HCT116 (cell line): ENCODE measurements at regions not wholly inside any gene's neighbourhood (a gene's known extent, or its start where the extent isn't known, plus 50 kb on each side); places are given as distances from the start of the nearest gene placed in this dataset.

Experiments used
- ATAC-seq: fragments of 200-7000 bp; cut with Tn5 transposase; 2 replicates; pipeline ENCODE4 v1.9.1; 2020; ENCODE audit warnings: mild to moderate bottlenecking, moderate library complexity
- BruUV-seq: library from RNA; stranded (reverse); fragments of 400-500 nt; replicated peaks from 2 replicates; lab custom pipeline; 2021; lab: Mats Ljungman, UMichigan
- CTCF ChIA-PET: fragments of 300-600 bp; sonication (Branson Sonifier 250); formaldehyde crosslinking; loops from one replicate; lab custom pipeline; 2021; ENCODE audit warnings: antibody characterized with exemption; lab: Charles Lee
- POLR2A ChIA-PET: fragments of 300-600, 350-600 bp; sonication (Branson Sonifier 250); formaldehyde crosslinking; loops from one replicate; lab custom pipeline; 2021; ENCODE audit warnings: antibody characterized with exemption; lab: Charles Lee
- RAD21 ChIA-PET, 2 experiments: fragments of 300-600 bp; sonication (Branson Sonifier 250); formaldehyde crosslinking; loops; one replicate each; lab custom pipeline; 2023; ENCODE audit warnings: low total read pairs in 2 of 2; ENCODE audit not compliant: uncharacterized antibody in 2 of 2, unreplicated experiment in 2 of 2, low non-redundant PET in 1 of 2; lab: Charles Lee
- DNase-seq: peaks from one replicate; pipeline ENCODE4 v3.0.0-alpha.2; 2010; ENCODE audit warnings: low read depth, low spot score
- H2AFZ ChIP-seq: fragments of 200-600 bp; shearing (Covaris generic), sonication (generic); 2 replicates; pipeline ENCODE4 v1.6.1; 2017; ENCODE audit warnings: low read depth, mixed run types, mixed read lengths, antibody characterized with exemption, low read length; ENCODE audit not compliant: poor library complexity, severe bottlenecking
- H3K27ac ChIP-seq: 2 replicates; pipeline ENCODE4 v1.5.1; 2012; ENCODE audit warnings: low read depth, low read length
- H3K27me3 ChIP-seq: fragments of 200-600 bp; sonication (generic); 2 replicates; pipeline ENCODE4 v1.6.1; 2016; ENCODE audit warnings: mixed run types, low read length, mixed read lengths; ENCODE audit not compliant: insufficient read depth
- H3K36me3 ChIP-seq, 2 experiments: fragments of 200-500 bp in 1 of 2; fragments of 200-600 bp in 1 of 2; sonication (Bioruptor generic) in 1 of 2; sonication (generic) in 1 of 2; 2 replicates each; pipeline versions ENCODE4 v1.5.1 to v1.6.1; 2014 to 2016; ENCODE audit warnings: low read length in 2 of 2, inconsistent platforms in 1 of 2, mixed read lengths in 1 of 2, mixed run types in 1 of 2; ENCODE audit not compliant: insufficient read depth in 2 of 2, control insufficient read depth in 1 of 2
- H3K4me1 ChIP-seq, 2 experiments: fragments of 200-600 bp in 1 of 2; sonication (generic) in 1 of 2; 2 replicates each; pipeline versions ENCODE4 v1.5.1 to v1.6.1; 2012 to 2017; ENCODE audit warnings: low read length in 2 of 2, inconsistent platforms in 1 of 2, mild to moderate bottlenecking in 1 of 2, mixed read lengths in 1 of 2, mixed run types in 1 of 2, moderate library complexity in 1 of 2; ENCODE audit not compliant: insufficient read depth in 2 of 2, control insufficient read depth in 1 of 2
- H3K4me2 ChIP-seq: fragments of 200-600 bp; sonication (generic); 2 replicates; pipeline ENCODE4 v1.6.1; 2017; ENCODE audit warnings: mixed run types, low read length, mixed read lengths
- H3K4me3 ChIP-seq, 2 experiments: fragments of 200-600 bp in 1 of 2; sonication (generic) in 1 of 2; replicated peaks in 1 of 2; 2 replicates each; pipeline ENCODE4 v1.5.1; 2011 to 2016; ENCODE audit warnings: low read length in 2 of 2, control low read depth in 1 of 2, low read depth in 1 of 2, mild to moderate bottlenecking in 1 of 2, mixed read lengths in 1 of 2, mixed run types in 1 of 2
- H3K79me2 ChIP-seq: fragments of 200-600 bp; sonication (generic); 2 replicates; pipeline ENCODE4 v1.6.1; 2017; ENCODE audit warnings: mild to moderate bottlenecking, mixed run types, low read length, moderate library complexity, mixed read lengths; ENCODE audit not compliant: insufficient read depth
- H3K9ac ChIP-seq: fragments of 200-600 bp; sonication (generic); 2 replicates; pipeline ENCODE4 v1.6.1; 2016; ENCODE audit warnings: low read length, mixed read lengths
- H3K9me2 ChIP-seq: fragments of 200-600 bp; sonication (generic), shearing (Covaris generic); 2 replicates; pipeline ENCODE4 v1.6.1; 2017; ENCODE audit warnings: mixed run types, mild to moderate bottlenecking, moderate library complexity; ENCODE audit not compliant: insufficient read depth
- H3K9me3 ChIP-seq, 2 experiments: fragments of 200-500 bp in 1 of 2; fragments of 200-600 bp in 1 of 2; sonication (Bioruptor generic) in 1 of 2; sonication (generic) in 1 of 2; 2 replicates each; pipeline ENCODE4 v1.6.1; 2014 to 2017; ENCODE audit warnings: low read length in 2 of 2, mixed read lengths in 2 of 2, inconsistent platforms in 1 of 2, low read depth in 1 of 2, mild to moderate bottlenecking in 1 of 2, mixed run types in 1 of 2, moderate library complexity in 1 of 2; ENCODE audit not compliant: control insufficient read depth in 1 of 2, insufficient read depth in 1 of 2
- H4K20me1 ChIP-seq: fragments of 200-600 bp; sonication (generic), shearing (Covaris generic); 2 replicates; pipeline ENCODE4 v1.6.1; 2017; ENCODE audit warnings: mixed run types, mild to moderate bottlenecking, moderate library complexity; ENCODE audit not compliant: insufficient read depth
- CEBPB ChIP-seq: IDR thresholded peaks from 2 replicates; pipeline ENCODE4 v1.6.1; 2012; ENCODE audit warnings: low read depth
- CTCF ChIP-seq, 3 experiments: fragments of 200-600 bp in 1 of 3; sonication (generic) in 1 of 3; IDR thresholded peaks in 2 of 3; conservative IDR thresholded peaks in 1 of 3; 2 replicates each; pipeline ENCODE4 v1.5.1; 2012 to 2017; ENCODE audit warnings: low read depth in 2 of 3, low read length in 2 of 3, antibody characterized with exemption in 1 of 3, borderline replicate concordance in 1 of 3, control low read depth in 1 of 3, mild to moderate bottlenecking in 1 of 3, mixed read lengths in 1 of 3, mixed run types in 1 of 3, moderate library complexity in 1 of 3; ENCODE audit not compliant: insufficient read depth in 1 of 3
- REST ChIP-seq: IDR thresholded peaks from 2 replicates; pipeline ENCODE4 v1.6.1; 2012; ENCODE audit warnings: low read depth
- SIN3A ChIP-seq: IDR thresholded peaks from 2 replicates; pipeline ENCODE4 v1.6.1; 2012; ENCODE audit warnings: low read depth
- TCF7L2 ChIP-seq: IDR thresholded peaks from 2 replicates; pipeline ENCODE4 v1.7.0; 2011; ENCODE audit warnings: borderline replicate concordance, inconsistent platforms; ENCODE audit not compliant: insufficient read depth, insufficient read length; ENCODE audit errors: extremely low read depth
- intact Hi-C: fragments of 100-400 bp; cut with micrococcal nuclease; formaldehyde crosslinking; loops from 2 replicates; pipeline ENCODE4 v1.10.0; 2022
- TF ChIP-seq, protein P1 (sequence below): IDR thresholded peaks from 2 replicates; pipeline ENCODE4 v1.6.1; 2011; ENCODE audit warnings: mild to moderate bottlenecking, low read length, moderate library complexity; ENCODE audit not compliant: insufficient replicate concordance; ENCODE audit errors: extremely low read depth

GRCh38 chr12:87678453-87678852, 350.7 kb downstream of the C12orf50 start (continued):
- no peak for TF ChIP-seq CTCF (IDR thresholded peaks at IDR 0.05 in 2 of 3, conservative IDR thresholded peaks at IDR 0.05 in 1 of 3; ENCODE audit: borderline replicate concordance in 1 of 3, insufficient read depth in 1 of 3, low read depth in 2 of 3, low read length in 2 of 3)
- no peak for TF ChIP-seq REST

DNA sequence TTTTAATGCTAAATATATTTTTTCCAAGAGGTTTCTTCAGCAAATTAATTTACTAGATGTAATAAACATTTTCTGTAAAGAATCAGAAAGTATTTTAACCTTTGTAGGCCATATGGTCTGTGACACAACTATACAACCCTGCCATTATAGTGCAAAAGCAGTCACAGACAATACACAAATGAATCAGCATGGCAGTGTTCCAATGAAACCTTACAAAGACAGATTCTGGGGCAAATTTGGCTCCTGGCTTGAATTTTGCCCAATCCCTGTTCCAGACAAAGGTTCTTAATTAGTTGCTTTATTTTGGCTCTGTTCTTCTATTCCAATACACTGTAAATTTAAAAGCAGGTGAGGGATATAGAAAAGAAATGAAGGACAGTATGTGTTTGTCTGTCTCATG, 352.5 kb downstream of the C12orf50 start:
- no peak overlapping the region for H3K4me2 ChIP-seq
- TF ChIP-seq SIN3A: no peak
- TF ChIP-seq CTCF (IDR thresholded peaks at IDR 0.05 in 2 of 3, conservative IDR thresholded peaks at IDR 0.05 in 1 of 3; ENCODE audit: borderline replicate concordance in 1 of 3, insufficient read depth in 1 of 3, low read depth in 2 of 3, low read length in 2 of 3): no peak
- no peak for TF ChIP-seq CEBPB
- no peak for TF ChIP-seq TCF7L2
- TF ChIP-seq, protein P1, sequence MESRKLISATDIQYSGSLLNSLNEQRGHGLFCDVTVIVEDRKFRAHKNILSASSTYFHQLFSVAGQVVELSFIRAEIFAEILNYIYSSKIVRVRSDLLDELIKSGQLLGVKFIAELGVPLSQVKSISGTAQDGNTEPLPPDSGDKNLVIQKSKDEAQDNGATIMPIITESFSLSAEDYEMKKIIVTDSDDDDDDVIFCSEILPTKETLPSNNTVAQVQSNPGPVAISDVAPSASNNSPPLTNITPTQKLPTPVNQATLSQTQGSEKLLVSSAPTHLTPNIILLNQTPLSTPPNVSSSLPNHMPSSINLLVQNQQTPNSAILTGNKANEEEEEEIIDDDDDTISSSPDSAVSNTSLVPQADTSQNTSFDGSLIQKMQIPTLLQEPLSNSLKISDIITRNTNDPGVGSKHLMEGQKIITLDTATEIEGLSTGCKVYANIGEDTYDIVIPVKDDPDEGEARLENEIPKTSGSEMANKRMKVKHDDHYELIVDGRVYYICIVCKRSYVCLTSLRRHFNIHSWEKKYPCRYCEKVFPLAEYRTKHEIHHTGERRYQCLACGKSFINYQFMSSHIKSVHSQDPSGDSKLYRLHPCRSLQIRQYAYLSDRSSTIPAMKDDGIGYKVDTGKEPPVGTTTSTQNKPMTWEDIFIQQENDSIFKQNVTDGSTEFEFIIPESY: no peak
- H2AFZ ChIP-seq: no peak overlapping the region
- H3K79me2 ChIP-seq: no peaks in the 10 kb centered on the region
- H4K20me1 ChIP-seq: no peaks in the 10 kb centered on the region
- POLR2A ChIA-PET: no interaction called here
- no peak for DNase-seq
- no peaks in the 10 kb centered on the region for H3K36me3 ChIP-seq
- H3K9me3 ChIP-seq: no peaks in the 10 kb centered on the region
- H3K9ac ChIP-seq: no peak overlapping the region
- H3K9me2 ChIP-seq: no peaks in the 10 kb centered on the region
- no peak for ATAC-seq
- H3K4me3 ChIP-seq: no peak overlapping the region
- H3K4me1 ChIP-seq: no peaks in the 10 kb centered on the region
- no peak overlapping the region for H3K27ac ChIP-seq
- no peaks in the 10 kb centered on the region for H3K27me3 ChIP-seq
- no TSS peak for BruUV-seq
- RAD21 ChIA-PET: no interaction called here
- intact Hi-C loops: no loop called here
- CTCF ChIA-PET: no interaction called here
